ENCODE measurements at regions not wholly inside any gene's neighbourhood (a gene's known extent, or its start where the extent isn't known, plus 50 kb on each side); places are given as distances from the start of the nearest gene placed in this dataset.

DNA sequence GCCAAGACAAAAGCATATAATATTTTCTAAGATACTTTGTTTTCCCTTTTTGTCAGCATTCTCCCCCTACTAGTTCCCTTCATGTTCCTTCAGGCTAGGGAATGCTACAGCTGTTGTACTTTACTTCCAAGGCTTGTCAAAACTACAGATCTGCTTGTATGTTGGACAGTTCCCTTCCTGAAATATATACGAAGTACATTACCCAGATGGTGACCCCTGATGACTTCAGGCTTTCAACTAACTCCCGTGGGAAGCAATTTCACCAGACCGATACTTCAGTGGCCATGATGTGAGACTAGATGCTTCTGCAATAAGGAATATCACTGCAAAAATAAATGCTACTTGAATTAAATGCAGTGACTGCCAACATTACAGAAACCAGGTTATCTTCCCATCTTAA lies 332.8 kb downstream of the SH2D1A start:
- TF ChIP-seq MAFK (IDR thresholded peaks at IDR 0.05; ENCODE audit: low read depth, low read length) (no peak), EP300 (IDR thresholded peaks at IDR 0.05; ENCODE audit: borderline replicate concordance in 1 of 2, low read depth in 2 of 2, low read length in 2 of 2) (no peak), ASH2L (IDR thresholded peaks at IDR 0.05; ENCODE audit: low read length) (no peak), POLR2A (IDR thresholded peaks at IDR 0.05; ENCODE audit: control extremely low read depth in 1 of 2, low read depth in 2 of 2, low read length in 2 of 2) (no peak), SP1 (IDR thresholded peaks at IDR 0.05; ENCODE audit: low read depth, low read length) (no peak)
- TF ChIP-seq, protein P1, sequence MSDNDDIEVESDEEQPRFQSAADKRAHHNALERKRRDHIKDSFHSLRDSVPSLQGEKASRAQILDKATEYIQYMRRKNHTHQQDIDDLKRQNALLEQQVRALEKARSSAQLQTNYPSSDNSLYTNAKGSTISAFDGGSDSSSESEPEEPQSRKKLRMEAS (IDR thresholded peaks at IDR 0.05): no peak

Measured in H1 (cell line).